ENCODE measurements at regions not wholly inside any gene's neighbourhood (a gene's known extent, or its start where the extent isn't known, plus 50 kb on each side); places are given as distances from the start of the nearest gene placed in this dataset.

DNA sequence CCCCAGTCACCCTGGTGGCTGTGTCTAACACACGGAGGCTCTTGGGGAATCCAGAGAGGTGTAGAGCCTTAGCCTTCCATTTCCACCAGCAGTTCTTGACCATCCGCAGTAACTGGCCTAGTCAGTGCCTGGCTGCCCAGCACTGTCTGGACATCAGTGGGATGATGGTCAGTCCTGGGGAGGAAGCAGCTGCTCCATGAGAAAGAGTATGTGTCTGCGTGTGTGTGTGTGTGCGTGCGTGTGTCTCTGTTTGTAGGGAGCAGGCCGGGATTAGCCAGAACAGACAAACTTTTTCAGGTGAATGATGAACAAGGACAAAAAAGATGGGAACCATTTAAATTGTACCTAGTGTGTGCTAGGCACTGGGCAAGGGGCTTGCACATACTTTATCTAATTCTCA, 109.3 kb upstream of the SYT13 start:
- no peak for ATAC-seq
- ChIA-PET POLR2A (no interaction called here), CTCF (interaction anchor here (1.1 kb wide), 1 partner anchor 24 kb away, joined by 4 read pairs; no protein-coding TSS in a partner anchor)
- DNase-seq (ENCODE audit: low spot score): no peak
- H3K27me3 Mint-ChIP-seq (ENCODE audit: low read depth): no peaks in the 10 kb centered on the region
- H3K36me3 Mint-ChIP-seq: no peaks in the 10 kb centered on the region
- H3K27ac Mint-ChIP-seq: no peak overlapping the region
- peaks cover 22% of the 10 kb centered on the region for H3K4me1 Mint-ChIP-seq
- TF ChIP-seq GABPB1 (CRISPR knock-in tag; IDR thresholded peaks at IDR 0.05) (no peak), SOX15 (CRISPR knock-in tag; IDR thresholded peaks at IDR 0.05) (no peak), ZNF219 (CRISPR knock-in tag; IDR thresholded peaks at IDR 0.05; ENCODE audit: borderline replicate concordance) (no peak), TEAD1 (CRISPR knock-in tag; IDR thresholded peaks at IDR 0.05) (no peak), NFYB (CRISPR knock-in tag; conservative IDR thresholded peaks at IDR 0.05; ENCODE audit: low read depth) (no peak), NR1H2 (CRISPR knock-in tag; IDR thresholded peaks at IDR 0.05) (no peak)
- TF ChIP-seq, protein P1, sequence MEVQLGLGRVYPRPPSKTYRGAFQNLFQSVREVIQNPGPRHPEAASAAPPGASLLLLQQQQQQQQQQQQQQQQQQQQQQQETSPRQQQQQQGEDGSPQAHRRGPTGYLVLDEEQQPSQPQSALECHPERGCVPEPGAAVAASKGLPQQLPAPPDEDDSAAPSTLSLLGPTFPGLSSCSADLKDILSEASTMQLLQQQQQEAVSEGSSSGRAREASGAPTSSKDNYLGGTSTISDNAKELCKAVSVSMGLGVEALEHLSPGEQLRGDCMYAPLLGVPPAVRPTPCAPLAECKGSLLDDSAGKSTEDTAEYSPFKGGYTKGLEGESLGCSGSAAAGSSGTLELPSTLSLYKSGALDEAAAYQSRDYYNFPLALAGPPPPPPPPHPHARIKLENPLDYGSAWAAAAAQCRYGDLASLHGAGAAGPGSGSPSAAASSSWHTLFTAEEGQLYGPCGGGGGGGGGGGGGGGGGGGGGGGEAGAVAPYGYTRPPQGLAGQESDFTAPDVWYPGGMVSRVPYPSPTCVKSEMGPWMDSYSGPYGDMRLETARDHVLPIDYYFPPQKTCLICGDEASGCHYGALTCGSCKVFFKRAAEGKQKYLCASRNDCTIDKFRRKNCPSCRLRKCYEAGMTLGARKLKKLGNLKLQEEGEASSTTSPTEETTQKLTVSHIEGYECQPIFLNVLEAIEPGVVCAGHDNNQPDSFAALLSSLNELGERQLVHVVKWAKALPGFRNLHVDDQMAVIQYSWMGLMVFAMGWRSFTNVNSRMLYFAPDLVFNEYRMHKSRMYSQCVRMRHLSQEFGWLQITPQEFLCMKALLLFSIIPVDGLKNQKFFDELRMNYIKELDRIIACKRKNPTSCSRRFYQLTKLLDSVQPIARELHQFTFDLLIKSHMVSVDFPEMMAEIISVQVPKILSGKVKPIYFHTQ (CRISPR knock-in tag; IDR thresholded peaks at IDR 0.05): no peak
- TF ChIP-seq, protein P2, sequence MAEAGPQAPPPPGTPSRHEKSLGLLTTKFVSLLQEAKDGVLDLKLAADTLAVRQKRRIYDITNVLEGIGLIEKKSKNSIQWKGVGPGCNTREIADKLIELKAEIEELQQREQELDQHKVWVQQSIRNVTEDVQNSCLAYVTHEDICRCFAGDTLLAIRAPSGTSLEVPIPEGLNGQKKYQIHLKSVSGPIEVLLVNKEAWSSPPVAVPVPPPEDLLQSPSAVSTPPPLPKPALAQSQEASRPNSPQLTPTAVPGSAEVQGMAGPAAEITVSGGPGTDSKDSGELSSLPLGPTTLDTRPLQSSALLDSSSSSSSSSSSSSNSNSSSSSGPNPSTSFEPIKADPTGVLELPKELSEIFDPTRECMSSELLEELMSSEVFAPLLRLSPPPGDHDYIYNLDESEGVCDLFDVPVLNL (CRISPR knock-in tag; IDR thresholded peaks at IDR 0.05; ENCODE audit: borderline replicate concordance, low read depth): no peak
- TF ChIP-seq, protein P3, sequence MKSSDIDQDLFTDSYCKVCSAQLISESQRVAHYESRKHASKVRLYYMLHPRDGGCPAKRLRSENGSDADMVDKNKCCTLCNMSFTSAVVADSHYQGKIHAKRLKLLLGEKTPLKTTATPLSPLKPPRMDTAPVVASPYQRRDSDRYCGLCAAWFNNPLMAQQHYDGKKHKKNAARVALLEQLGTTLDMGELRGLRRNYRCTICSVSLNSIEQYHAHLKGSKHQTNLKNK (CRISPR knock-in tag; IDR thresholded peaks at IDR 0.05): no peak
- H3K4me3 Mint-ChIP-seq: no peak overlapping the region
- H3K9me3 Mint-ChIP-seq: no peaks in the 10 kb centered on the region

DNA sequence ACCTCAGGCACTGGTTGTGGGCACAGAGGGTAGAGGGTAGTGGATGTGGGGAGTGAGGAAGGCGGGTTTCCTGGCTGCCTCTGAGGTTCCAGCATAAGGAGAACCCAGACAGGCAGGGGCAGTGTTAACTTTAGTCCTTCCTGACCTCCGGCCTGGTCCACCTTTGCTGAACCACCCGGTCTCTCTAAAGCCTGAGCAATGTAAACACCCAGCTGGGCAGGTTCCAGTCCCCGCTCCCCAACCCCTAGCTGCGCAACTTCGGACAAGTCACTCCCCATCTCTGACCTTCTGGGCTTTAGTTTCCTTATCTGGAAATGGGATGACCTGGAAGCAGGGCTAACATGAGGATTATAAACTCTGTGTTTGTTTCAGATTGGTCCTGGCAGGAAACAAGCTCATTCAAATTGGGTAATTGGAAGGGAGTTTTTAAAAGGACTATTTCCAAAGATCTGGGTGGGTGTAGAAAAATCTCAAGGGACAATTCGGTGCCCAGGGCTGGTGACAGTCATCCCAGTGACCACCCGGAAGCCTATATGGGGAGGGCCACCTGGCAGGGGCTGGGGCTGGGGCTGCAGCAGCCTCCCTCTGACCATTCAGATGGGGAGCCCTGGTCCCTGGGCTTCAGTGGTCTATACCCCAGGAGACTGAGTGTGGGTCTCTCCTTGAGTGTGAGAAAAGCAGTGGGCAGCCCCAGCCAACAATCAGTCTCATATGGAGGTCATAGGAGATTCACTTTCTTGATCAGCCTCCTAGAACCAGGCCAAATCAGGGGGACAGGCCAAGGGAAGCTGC, 108.3 kb upstream of the SYT13 start:
- no peaks in the 10 kb centered on the region for H3K36me3 Mint-ChIP-seq
- TF ChIP-seq, protein P4, sequence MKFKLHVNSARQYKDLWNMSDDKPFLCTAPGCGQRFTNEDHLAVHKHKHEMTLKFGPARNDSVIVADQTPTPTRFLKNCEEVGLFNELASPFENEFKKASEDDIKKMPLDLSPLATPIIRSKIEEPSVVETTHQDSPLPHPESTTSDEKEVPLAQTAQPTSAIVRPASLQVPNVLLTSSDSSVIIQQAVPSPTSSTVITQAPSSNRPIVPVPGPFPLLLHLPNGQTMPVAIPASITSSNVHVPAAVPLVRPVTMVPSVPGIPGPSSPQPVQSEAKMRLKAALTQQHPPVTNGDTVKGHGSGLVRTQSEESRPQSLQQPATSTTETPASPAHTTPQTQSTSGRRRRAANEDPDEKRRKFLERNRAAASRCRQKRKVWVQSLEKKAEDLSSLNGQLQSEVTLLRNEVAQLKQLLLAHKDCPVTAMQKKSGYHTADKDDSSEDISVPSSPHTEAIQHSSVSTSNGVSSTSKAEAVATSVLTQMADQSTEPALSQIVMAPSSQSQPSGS (CRISPR knock-in tag; IDR thresholded peaks at IDR 0.05; ENCODE audit: borderline replicate concordance, low read depth): no peak
- TF ChIP-seq NR3C1 (CRISPR knock-in tag; conservative IDR thresholded peaks at IDR 0.05; ENCODE audit: low read depth): no peak
- TF ChIP-seq, protein P5, sequence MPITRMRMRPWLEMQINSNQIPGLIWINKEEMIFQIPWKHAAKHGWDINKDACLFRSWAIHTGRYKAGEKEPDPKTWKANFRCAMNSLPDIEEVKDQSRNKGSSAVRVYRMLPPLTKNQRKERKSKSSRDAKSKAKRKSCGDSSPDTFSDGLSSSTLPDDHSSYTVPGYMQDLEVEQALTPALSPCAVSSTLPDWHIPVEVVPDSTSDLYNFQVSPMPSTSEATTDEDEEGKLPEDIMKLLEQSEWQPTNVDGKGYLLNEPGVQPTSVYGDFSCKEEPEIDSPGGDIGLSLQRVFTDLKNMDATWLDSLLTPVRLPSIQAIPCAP (CRISPR knock-in tag; IDR thresholded peaks at IDR 0.05): no peak
- no peaks in the 10 kb centered on the region for H3K9me3 Mint-ChIP-seq
- H3K27me3 Mint-ChIP-seq (ENCODE audit: low read depth): no peaks in the 10 kb centered on the region
- DNase-seq (ENCODE audit: low spot score): no peak
- peaks cover 15% of the 10 kb centered on the region for H3K4me1 Mint-ChIP-seq
- no peak for ATAC-seq
- no peak overlapping the region for H3K27ac Mint-ChIP-seq
- H3K4me3 Mint-ChIP-seq: no peak overlapping the region
- ChIA-PET CTCF (interaction anchor here (1.2 kb wide), 1 partner anchor 377 kb away, joined by 6 read pairs; no protein-coding TSS in a partner anchor), POLR2A (no interaction called here)

DNA sequence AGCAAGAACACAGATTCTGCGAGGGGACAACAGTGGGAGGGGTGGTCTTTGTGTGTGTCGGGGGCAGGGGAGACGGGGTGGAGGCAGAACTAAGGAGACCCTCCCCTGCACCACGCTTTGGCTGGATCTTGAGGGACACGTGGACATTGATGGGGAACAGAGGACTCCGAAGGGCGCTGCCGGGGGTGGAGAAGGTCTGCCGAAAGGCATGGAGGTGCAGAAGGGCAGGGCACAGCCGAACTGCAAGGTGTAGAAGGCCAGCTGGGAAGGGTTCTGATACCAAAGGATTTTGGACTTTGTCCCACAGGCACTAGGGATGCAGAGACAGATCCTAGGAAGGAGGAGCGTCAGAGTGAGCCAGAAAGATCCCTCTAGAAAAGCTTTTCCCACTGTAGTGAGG, 107.7 kb upstream of the SYT13 start:
- ChIA-PET CTCF (interaction anchor here (1.2 to 2.8 kb wide), 3 partner anchors 23 to 378 kb away, joined by 3 to 13 read pairs (median 6); no protein-coding TSS in a partner anchor), POLR2A (no interaction called here)
- H3K27me3 Mint-ChIP-seq (ENCODE audit: low read depth): no peaks in the 10 kb centered on the region
- H3K36me3 Mint-ChIP-seq: no peaks in the 10 kb centered on the region
- H3K27ac Mint-ChIP-seq: no peak overlapping the region
- H3K4me1 Mint-ChIP-seq: peaks cover 11% of the 10 kb centered on the region
- H3K4me3 Mint-ChIP-seq: no peak overlapping the region
- H3K9me3 Mint-ChIP-seq: no peaks in the 10 kb centered on the region
- ATAC-seq (no peak), DNase-seq (ENCODE audit: low spot score) (no peak)
- TF ChIP-seq ZNF219 (CRISPR knock-in tag; IDR thresholded peaks at IDR 0.05; ENCODE audit: borderline replicate concordance) (no peak), RORB (CRISPR knock-in tag; IDR thresholded peaks at IDR 0.05) (no peak), NFYB (CRISPR knock-in tag; conservative IDR thresholded peaks at IDR 0.05; ENCODE audit: low read depth) (no peak), ZNF263 (CRISPR knock-in tag; IDR thresholded peaks at IDR 0.05; ENCODE audit: low read depth) (no peak), ZBTB21 (CRISPR knock-in tag; IDR thresholded peaks at IDR 0.05; ENCODE audit: borderline replicate concordance) (no peak), FOXK1 (CRISPR knock-in tag; IDR thresholded peaks at IDR 0.05) (no peak), NR1H2 (CRISPR knock-in tag; IDR thresholded peaks at IDR 0.05) (no peak), ZNF423 (CRISPR knock-in tag; IDR thresholded peaks at IDR 0.05) (no peak)
- TF ChIP-seq, protein P6, sequence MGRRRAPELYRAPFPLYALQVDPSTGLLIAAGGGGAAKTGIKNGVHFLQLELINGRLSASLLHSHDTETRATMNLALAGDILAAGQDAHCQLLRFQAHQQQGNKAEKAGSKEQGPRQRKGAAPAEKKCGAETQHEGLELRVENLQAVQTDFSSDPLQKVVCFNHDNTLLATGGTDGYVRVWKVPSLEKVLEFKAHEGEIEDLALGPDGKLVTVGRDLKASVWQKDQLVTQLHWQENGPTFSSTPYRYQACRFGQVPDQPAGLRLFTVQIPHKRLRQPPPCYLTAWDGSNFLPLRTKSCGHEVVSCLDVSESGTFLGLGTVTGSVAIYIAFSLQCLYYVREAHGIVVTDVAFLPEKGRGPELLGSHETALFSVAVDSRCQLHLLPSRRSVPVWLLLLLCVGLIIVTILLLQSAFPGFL (CRISPR knock-in tag; IDR thresholded peaks at IDR 0.05; ENCODE audit: borderline replicate concordance): no peak
- TF ChIP-seq, protein P7, sequence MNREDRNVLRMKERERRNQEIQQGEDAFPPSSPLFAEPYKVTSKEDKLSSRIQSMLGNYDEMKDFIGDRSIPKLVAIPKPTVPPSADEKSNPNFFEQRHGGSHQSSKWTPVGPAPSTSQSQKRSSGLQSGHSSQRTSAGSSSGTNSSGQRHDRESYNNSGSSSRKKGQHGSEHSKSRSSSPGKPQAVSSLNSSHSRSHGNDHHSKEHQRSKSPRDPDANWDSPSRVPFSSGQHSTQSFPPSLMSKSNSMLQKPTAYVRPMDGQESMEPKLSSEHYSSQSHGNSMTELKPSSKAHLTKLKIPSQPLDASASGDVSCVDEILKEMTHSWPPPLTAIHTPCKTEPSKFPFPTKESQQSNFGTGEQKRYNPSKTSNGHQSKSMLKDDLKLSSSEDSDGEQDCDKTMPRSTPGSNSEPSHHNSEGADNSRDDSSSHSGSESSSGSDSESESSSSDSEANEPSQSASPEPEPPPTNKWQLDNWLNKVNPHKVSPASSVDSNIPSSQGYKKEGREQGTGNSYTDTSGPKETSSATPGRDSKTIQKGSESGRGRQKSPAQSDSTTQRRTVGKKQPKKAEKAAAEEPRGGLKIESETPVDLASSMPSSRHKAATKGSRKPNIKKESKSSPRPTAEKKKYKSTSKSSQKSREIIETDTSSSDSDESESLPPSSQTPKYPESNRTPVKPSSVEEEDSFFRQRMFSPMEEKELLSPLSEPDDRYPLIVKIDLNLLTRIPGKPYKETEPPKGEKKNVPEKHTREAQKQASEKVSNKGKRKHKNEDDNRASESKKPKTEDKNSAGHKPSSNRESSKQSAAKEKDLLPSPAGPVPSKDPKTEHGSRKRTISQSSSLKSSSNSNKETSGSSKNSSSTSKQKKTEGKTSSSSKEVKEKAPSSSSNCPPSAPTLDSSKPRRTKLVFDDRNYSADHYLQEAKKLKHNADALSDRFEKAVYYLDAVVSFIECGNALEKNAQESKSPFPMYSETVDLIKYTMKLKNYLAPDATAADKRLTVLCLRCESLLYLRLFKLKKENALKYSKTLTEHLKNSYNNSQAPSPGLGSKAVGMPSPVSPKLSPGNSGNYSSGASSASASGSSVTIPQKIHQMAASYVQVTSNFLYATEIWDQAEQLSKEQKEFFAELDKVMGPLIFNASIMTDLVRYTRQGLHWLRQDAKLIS (CRISPR knock-in tag; IDR thresholded peaks at IDR 0.05; ENCODE audit: borderline replicate concordance): no peak
